HTR-8/SVneo (cell line): ENCODE measurements at regions not wholly inside any gene's neighbourhood (a gene's known extent, or its start where the extent isn't known, plus 50 kb on each side); places are given as distances from the start of the nearest gene placed in this dataset.

Experiments
- DNase-seq: peaks from one replicate; pipeline ENCODE4 v3.0.0; 2011; ENCODE audit warnings: low spot score, mixed read lengths; ENCODE audit not compliant: insufficient read length
- FAIRE-seq: peaks from 2 replicates; lab custom pipeline; 2011; peaks lifted over from hg19 to GRCh38; lab: Jason Lieb, UNC

GRCh38 chr16:65222049-65222448 is 100.2 kb upstream of the CDH11 start:
- DNase-seq (no peak), FAIRE-seq (no peak)

- no peak for FAIRE-seq
- no peak for DNase-seq
Measured at GRCh38 chr16:65219786-65220185, 97.9 kb upstream of the CDH11 start.

GRCh38 chr16:65218348-65218747 is 96.5 kb upstream of the CDH11 start:
- FAIRE-seq, result no peak
- no peak for DNase-seq

- no peak for FAIRE-seq
- DNase-seq, result no peak
Measured at GRCh38 chr16:65213866-65214595, 92.2 kb upstream of the CDH11 start.

GRCh38 chr16:65212791-65213190 is 90.9 kb upstream of the CDH11 start:
- DNase-seq (no peak), FAIRE-seq (no peak)

GRCh38 chr16:65212240-65212639 is 90.4 kb upstream of the CDH11 start:
- no peak for FAIRE-seq

GRCh38 chr16:65202461-65202860 is 80.6 kb upstream of the CDH11 start:
- FAIRE-seq, result no peak
- DNase-seq, result no peak

More at GRCh38 chr16:65212240-65212639, 90.4 kb upstream of the CDH11 start:
- no peak for DNase-seq

- DNase-seq, result no peak
Measured at GRCh38 chr16:65201511-65201910, 79.6 kb upstream of the CDH11 start.

GRCh38 chr16:65200857-65201256 is 79.0 kb upstream of the CDH11 start:
- DNase-seq, result no peak
- no peak for FAIRE-seq

More at GRCh38 chr16:65201511-65201910, 79.6 kb upstream of the CDH11 start:
- FAIRE-seq, result no peak

- FAIRE-seq, result no peak
- no peak for DNase-seq
Measured at GRCh38 chr16:65200156-65200773, 78.4 kb upstream of the CDH11 start.

GRCh38 chr16:65196420-65197075 is 74.7 kb upstream of the CDH11 start:
- FAIRE-seq, result no peak
- DNase-seq, result no peak

GRCh38 chr16:65195998-65196397 is 74.1 kb upstream of the CDH11 start:
- no peak for DNase-seq
- no peak for FAIRE-seq

- DNase-seq, result no peak
- FAIRE-seq, result no peak
Measured at GRCh38 chr16:65185241-65185778, 63.4 kb upstream of the CDH11 start.

- no peak for FAIRE-seq
- no peak for DNase-seq
Measured at GRCh38 chr16:65181071-65181561, 59.3 kb upstream of the CDH11 start.

GRCh38 chr16:65178151-65178550 is 56.3 kb upstream of the CDH11 start:
- DNase-seq, result no peak
- no peak for FAIRE-seq

GRCh38 chr16:65176603-65177002 is 54.7 kb upstream of the CDH11 start:
- no peak for DNase-seq

GRCh38 chr16:65172356-65172755 is 50.5 kb upstream of the CDH11 start:
- FAIRE-seq, result no peak
- DNase-seq, result no peak

More at GRCh38 chr16:65176603-65177002, 54.7 kb upstream of the CDH11 start:
- no peak for FAIRE-seq
